Stimulated activated CD8-positive, alpha-beta memory T cell treated with anti-CD3 and anti-CD28 coated beads, Interleukin-15, amount 100 ng/mL, for 24 hours (primary cell): ENCODE measurements at regions not wholly inside any gene's neighbourhood (a gene's known extent, or its start where the extent isn't known, plus 50 kb on each side); places are given as distances from the start of the nearest gene placed in this dataset.

ENCODE experiments used
- DNase-seq: peaks from one replicate; pipeline ENCODE4 v3.0.0-alpha.2; 2020; ENCODE audit warnings: low read depth

DNA sequence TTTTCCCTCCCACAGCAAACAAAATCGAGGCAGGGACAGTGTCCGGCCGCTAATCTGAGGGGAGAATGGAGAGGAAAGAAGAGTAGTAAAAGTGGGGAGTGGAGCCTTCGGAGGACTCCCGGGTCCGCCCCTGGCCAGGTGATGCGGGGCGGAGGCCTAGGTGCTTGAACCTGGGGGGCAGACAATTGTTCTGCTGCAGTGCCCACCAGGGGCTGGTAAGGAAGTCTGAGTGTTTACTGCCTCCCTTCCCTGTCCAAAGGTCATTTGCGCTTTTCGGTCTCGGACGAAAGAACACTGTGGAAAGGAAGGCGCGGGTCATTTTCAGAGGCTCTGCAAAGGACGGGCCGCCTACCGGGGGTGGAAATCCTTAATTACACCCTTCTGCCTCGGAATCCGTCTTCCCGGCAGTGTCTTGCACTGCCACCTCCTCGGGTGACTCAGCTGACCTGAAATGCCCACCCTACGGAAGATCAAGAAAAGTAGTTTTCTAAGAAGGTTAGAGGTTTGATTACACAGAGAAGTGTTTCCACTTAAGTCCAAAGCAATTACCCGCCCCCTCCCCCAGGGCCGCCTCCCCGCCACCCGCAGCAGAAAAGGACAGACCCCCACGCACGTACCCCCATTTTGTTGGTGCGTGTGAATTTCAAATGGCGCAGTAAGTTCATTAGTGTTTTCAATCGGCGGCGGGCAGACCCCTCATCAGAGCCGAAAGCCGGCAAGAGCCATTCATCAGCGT lies 99.9 kb upstream of the TENM3 start:
- no peak for DNase-seq

DNA sequence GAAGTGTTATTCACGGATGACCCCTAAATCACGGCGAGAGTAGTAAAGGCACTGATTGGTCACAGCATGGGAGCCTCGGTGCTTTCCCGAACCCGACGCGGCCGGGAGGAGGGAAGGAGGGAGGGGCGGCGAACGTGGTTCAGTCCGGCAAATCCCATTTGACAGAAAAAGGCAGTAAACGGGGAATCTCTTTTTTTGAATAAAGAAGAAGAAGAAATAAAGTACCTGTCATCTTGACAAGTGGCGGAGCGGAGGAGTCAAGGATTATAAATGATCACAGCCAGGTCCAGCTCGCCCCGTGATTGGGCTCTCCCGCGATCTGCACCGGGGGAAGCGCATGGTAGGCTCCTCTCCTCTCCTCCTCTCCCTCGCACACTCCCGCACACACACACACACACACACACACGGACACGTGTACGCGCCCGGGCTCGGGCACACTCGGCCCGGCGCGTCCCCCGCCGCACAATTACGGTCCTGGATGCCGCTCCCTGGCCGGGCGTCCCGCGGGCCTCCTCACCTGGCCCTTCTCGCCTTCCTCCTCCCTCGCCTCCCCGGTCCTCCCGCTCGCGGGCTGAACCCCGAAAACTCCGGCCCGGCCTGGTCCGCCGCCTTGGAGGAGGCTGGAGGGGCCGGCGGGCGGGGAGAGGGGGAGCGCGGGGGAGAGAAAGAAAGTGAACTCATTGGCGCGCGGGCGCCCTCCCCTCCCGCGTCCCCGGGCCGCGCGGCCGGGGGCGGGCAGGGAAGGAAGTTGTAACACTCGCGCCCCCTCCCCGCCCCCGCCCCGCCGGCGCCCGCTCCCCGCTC lies 99.2 kb upstream of the TENM3 start:
- DNase-seq = no peak

DNA sequence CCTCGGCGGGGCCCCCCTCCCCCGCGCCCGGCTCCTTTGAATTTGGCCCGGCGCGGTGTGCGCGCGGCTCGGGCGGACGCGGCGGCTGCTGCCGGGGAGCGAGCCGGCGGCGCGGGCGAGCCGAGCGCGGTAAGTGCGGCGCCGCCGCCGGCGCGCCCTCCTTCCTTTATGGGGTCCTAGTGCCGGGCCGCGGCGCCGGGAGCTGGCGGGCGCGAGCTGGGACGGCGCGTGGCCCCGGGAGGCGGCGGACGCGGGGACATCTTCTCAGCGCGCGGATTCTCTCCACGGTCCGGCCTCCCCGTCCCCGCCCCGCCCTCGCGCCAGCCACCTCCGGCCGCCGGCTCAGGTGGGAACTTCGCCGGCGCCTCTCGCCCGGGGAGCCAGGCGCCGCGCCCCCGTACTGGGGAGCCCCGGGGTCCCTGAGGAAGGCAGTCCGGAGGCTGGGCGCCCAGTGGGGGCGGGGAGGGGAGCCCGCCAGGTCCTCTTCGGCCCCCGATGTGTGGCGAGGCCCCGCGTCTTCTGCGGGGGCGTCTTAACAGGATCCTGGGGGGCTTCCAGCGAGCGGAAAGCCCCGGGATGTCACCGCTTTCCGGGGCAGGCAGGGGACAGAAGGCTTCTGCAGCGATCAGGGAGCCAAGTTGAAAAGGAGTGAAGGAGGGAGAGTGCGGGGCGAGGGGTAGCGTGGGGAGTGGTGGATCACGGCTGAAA lies 98.4 kb upstream of the TENM3 start:
- DNase-seq = no peak

DNA sequence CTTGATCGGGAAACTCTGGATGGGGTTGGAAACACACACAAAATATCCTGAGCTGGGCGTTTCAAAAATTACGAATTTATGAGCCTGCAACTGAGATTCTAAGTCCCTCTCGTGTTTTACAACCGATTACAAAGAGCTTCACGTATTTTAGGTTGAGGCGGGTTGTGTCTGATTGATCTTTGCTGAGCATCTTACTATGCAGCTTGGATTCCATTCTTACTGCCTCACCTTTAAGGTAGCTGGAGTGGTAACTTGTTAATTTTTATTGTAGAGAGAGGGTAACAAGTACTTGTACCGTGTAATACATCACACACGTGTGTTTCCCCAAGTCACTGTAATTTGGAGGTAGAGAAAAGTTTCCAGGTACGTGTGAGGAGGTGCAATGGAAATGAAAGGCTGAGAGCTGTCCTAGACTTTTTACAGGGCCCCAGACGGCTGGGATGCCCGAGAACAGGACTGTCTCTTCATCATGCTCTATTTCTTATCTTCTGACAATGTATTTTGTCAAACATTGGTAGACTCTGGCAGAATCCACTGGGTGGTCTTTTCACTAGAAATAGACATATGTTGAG lies 97.8 kb upstream of the TENM3 start:
- no peak for DNase-seq

DNA sequence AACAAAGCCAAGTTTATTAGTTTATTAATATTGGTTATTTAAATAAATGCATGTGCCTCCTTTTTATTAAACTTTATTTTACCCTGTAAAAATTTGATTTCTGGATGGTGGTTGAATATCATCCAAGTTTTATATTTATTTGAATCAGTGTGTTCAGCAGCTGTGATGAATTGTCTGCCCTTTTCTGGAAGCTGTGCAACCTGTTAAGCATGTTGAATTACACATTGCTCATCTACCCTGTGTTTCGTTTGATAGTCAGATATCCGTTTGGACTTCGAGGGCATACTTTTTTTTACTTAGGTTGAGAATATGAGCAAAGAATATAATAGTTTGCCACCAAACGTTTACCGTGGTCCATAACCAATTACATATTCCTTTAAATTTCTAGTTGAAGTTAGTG lies 95.8 kb upstream of the TENM3 start:
- no peak for DNase-seq

DNA sequence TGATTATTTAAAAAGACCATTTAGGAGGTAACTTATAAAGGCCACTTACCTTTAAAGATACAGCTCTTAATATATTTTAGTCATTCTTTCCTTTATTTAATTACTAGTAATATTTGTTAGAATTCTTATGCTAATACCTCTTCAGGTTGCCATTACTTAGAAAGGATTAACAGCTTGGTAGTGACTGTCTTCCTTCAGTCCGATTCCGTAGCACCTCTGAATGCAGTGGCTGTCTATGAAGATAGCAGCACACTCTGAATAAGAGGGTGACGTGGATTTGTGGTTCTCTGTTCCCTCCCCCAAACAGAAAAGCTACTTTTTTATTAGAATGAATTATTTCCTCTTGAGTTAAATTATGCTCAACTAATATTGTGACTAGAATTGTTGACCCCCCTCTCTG lies 92.6 kb upstream of the TENM3 start:
- DNase-seq = no peak

DNA sequence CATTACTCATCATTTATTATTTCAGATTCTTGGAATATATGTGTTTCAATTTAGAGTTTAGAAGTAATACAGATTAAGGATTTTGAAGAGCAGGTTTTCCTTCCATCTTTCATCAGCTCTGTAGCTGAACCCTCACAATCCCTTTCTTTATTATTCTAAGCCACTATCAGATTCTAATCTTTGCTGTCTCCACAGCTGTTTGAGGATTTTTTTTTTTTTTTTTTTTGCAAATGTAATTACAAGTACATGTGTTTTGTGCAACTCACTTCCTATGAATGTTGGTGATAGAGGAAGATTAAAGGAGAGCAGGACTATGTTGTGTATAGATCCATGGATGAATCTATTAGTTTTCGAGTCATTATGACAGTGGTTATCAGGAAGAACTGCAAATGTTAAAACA lies 87.4 kb upstream of the TENM3 start:
- no peak for DNase-seq

DNA sequence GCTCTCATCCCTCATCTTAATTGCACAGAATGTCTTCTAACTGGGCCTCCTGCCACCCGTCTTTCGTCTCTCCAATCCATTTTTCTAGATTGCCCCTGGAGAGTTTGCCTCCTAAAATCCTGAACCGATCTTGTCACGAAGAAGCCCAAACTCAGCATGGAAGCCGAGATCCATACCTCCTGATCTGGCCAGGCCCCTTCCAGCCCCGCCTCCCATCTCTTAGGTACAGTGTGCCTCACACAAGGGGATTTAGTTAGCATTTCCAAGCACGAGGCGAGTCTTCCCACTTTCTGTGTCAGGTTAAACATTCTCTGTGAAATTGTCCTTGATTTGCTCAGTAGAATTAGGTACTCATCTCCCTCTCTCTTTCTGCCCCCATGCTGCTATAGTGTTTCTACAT lies 80.0 kb upstream of the TENM3 start:
- no peak for DNase-seq

DNA sequence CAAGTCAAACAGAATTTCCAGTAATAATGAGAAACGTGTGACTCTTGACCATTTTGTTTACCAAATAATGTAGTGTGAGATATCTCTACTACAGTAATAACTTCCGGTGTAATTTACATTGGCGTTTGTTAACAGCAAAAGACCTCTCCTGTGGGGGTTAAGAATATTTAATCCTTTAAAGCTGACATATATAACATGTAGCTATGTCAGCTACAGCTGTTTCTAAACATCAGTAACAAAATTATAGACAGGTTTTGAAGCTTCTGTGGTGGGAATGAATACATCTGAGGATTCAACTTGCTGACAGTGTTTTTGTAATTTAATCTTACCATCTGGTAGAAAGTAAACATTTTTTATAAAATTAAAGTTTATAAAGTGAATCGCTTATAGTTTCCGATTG lies 73.6 kb upstream of the TENM3 start:
- no peak for DNase-seq

DNA sequence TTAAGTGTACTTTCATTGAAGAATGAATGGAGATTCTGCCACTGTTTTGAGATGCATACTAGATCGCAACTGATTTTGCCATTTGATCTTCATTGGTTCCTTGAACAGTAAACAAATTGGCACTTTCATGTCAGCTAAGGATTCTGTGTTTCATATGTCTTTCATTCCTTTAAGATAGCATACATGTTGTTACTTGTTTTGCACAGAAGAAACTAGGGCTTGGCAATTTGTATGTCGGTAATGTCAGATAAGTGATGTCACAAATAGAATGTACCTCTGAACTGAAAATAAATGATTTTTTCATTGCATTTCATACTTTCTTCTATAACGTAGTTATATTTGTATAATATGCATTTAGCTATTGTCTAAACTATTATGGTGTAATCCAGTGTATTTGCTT lies 73.2 kb upstream of the TENM3 start:
- DNase-seq = no peak

DNA sequence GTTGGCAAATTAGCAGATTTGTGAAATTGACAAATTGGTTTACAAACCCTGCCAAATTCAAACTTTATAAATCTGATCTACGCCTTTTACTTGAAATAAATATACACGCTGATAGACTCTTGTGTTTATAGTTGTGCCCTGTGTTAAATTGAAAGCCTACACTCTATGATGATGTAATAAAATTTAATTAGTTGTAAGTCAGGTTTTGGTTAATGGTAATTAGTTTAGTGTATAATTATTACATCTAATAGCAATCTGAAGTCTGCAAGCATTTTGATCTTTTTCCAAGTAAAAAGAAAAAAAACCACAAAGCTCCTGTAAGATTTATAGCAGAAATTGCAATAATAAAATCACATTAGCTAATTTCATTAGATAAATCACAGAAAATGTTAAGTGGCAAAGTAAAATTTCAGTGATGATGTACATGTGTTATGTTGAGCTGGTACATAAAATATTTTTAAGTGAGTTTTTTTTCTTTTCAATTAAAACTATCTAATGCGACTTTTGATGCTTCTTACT lies 72.7 kb upstream of the TENM3 start:
- no peak for DNase-seq

DNA sequence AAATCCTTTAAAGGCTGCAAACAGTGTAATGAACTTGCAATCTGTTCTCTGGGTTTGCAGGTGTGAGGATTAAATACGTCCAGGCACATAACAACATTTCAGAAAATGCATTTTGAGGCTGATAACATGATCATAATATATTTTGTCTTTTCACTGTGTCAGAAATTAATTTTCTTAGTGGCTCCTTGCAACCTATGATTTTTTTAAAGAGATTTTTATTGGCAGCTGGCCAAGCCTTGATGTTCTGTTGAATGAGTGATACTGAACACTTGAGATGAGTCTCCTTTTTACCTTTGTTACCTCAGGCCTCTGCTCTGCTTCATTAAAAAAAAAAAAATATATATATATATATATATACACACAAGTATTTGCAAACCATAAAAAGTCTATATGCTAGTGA lies 68.2 kb upstream of the TENM3 start:
- no peak for DNase-seq

DNA sequence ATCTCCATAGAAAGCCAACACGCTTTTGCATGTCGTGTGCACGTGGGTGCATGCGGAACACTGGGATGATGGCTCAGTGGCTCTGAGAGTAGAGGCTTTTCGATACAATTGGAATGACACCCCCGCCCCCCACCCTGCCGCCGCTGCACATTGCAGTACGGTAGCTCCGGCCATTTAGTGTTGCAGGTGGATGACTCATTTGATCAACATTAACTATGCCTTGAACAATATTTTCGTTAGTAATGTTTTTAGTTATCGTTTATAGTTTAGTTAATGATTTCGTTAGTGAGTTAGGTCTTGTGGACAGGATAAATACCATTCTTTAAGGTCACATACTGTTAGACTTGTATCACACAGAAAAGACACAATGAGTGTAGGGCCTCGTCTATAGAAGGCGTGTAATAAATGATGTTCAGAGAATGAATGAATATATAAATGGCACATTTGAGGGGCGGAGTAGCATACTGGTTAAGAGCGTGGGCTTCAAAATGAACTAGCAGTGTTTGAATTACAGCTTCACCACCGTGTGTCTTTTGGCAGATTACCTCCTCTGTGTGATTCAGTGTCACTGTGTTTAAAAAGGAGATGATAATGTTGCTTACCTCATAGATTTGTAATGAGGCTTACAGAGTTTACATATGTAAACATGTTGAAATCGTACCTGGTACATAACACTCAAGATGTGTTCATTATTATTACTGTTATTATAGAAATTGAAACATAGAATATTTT lies 67.2 kb upstream of the TENM3 start:
- no peak for DNase-seq

DNA sequence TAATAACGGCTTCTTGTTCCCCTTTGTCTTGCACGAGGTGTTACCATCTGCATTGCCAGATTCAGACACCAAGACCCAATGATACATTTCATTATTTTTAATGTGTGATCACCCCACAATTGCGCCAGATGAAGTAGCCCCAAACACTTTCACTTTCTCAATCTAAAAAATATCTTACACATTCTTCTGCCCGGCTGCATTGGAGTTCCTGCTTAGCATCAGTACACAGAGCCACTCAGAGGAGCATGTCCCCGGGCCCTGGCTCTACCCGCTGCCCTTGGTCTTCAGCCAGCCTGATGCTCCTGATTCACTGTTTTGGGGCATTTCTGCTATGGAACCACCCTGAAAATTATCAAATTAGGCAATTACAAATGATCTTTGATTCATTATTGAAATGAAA lies 66.0 kb upstream of the TENM3 start:
- DNase-seq = no peak

DNA sequence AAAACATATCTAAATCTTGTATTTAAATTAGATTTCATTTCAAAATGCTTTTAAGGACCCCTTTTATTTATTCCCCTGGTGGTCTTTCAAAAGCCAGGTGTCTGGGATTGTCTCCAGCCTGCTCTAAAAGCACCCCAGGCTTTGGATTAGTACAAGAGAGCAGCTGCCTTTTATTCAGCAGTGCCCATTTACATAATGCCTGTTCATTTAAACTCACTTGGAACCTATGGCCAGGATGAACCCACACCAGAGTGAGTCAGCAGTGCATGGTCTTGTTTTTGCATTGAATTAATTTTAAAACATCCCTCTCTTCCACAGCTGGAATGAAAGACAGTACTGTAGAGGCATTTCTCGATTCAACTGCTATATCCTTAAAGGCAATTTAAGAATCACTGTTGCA lies 64.1 kb upstream of the TENM3 start:
- DNase-seq = no peak

DNA sequence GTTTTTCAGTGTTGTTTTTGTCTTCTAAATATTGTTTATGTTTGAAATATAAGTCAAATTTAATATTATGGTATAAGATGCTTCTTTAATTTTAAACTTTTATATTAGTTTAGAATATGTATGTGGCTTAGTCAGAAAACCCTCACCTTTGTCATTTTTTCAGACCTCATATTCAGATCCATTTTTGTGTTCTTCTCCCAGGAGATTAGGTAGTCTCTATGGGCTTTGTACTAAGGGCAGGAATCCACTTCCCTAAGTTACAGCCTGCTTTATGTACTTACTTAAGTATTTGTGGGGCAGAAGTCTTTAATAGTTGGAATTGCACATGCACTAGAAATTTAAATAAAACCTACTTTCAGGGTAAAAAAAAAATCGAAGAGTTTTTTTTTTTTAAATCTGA lies 63.5 kb upstream of the TENM3 start:
- DNase-seq = no peak

DNA sequence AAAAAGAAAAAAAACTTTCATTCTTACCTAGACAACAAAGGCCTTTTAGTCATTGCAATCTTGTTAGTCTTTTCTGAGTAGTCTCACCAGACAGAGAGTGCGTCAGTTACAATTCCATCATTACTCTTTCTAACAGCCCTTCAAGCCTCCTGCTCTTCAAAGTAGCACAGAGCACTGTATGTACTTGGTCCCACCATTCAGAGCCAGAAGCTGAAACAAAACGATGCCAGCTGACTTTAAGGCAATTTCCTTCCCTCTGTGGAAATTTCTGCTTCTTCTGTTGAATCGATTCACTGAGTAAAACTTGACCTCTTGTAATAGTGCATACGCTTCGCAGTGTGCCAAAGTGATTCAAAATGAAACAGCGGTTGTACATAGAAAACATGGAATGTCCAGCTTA lies 57.7 kb upstream of the TENM3 start:
- DNase-seq = no peak

DNA sequence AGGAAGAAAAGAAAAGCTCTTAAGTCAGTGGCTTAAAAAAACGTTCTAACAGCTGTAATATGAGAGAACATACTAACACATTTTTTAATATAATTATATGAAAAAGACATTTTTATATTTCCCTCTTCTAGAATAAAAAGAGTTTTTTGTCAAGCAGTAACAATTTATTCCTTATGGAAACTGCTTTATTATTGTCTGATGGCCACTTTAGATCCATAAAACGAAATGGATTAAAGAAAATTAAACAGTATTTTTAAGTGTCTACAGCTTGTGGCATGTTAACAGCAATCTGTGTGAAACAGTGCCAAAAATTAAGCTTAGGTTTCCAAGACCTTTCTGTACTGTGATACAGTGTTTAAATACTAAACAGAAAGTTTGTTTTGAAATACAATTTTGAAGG lies 55.5 kb upstream of the TENM3 start:
- DNase-seq = no peak

DNA sequence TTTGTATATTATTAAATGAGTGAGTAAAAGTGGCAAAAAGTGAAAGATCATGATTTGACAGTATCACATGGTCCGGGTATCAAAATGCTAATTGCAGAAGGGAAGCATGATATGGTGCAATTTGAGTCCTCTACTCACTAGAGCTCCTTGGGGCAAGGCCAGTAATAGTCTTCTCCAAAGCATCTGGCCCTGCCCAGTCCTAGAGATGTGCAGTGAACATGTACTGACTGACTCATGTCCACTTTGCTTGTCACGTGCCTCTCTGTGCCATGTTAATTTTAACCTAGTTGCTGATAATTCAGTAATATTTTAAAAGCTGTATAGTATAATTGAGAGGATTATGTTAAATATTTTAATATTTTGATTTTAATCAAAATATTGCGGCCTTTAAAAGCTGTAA lies 54.6 kb upstream of the TENM3 start:
- no peak for DNase-seq

DNA sequence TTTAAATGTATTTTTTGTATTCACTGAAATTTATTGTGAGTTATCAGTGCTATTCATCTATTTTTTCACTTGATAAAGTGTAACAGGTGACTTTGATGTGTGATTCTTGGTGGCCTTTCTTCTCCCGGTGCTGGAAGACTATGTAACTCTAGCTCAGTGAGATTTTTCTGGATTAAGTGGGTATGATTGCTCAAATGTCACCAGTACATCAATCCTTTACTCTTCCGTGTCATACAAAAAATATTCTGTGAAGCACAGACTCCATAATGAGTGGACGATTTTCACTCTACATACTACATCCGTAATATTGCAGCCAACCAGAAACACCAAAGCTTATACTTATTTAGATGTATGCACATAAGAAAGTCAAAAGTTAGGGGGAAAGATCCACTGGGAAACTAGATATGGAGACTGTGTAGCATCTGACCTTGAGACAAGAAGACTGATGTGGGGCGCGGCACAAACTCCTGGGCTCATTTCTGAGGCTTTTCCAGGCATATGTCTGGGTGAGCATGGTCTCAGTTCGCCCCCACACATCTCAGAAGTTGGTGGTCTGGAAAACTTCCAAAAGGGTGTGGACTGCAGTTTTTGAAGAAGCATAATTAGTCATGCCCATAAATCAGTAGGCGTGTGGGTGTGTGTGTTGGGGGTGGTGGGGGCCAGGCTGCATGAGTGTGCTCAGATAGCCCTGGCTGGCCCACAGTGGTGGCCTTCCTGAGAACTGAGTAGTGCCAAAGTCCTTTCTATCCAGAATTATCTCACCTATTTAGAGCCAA lies 53.9 kb upstream of the TENM3 start:
- DNase-seq = no peak

DNA sequence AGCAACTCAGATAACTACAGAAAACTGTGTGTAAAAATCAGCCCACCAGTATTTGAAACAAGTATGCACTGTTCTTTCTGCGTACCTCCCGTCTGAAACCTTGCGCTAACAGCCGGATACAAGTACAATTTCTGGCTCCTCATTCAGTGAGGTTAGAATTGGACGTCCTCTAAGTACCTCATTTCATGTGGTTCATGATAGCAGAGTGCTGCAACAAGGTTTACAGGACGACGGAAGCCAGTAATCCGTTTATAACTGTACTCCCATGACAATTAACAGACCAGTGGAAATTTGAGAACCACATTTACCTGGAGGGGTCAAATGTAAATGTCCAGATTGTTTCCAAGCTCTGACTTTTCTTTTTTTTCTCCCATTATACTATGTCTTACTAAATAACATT lies 52.9 kb upstream of the TENM3 start:
- no peak for DNase-seq
